H1 (cell line): ENCODE measurements at regions not wholly inside any gene's neighbourhood (a gene's known extent, or its start where the extent isn't known, plus 50 kb on each side); places are given as distances from the start of the nearest gene placed in this dataset.

Source experiments
- TF ChIP-seq, protein P1 (sequence below): IDR thresholded peaks from 2 replicates; pipeline ENCODE4 v1.6.1; 2012; ENCODE audit warnings: low read length, inconsistent platforms

DNA sequence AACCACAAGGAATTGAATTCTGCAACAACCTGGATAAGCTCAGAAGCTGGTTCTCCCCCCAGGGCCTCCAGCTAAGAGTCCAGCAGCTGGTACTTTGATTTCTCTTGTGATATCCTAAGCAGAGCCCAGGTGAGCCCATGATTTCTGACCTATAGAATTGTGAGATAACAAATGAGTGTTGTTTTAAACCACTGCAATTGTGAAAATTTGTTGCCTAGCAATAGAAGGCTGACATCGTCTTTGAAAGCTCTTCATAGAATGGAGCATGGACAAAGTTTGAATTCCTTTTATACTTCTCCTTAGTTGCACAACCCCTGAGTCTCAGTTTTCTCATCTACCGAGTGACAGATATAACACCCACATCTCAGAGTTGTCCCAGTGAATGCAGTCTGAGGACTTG is 129.9 kb downstream of the TEX36 start (continued):
- TF ChIP-seq, protein P1, sequence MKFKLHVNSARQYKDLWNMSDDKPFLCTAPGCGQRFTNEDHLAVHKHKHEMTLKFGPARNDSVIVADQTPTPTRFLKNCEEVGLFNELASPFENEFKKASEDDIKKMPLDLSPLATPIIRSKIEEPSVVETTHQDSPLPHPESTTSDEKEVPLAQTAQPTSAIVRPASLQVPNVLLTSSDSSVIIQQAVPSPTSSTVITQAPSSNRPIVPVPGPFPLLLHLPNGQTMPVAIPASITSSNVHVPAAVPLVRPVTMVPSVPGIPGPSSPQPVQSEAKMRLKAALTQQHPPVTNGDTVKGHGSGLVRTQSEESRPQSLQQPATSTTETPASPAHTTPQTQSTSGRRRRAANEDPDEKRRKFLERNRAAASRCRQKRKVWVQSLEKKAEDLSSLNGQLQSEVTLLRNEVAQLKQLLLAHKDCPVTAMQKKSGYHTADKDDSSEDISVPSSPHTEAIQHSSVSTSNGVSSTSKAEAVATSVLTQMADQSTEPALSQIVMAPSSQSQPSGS: no peak
